ENCODE measurements at regions not wholly inside any gene's neighbourhood (a gene's known extent, or its start where the extent isn't known, plus 50 kb on each side); places are given as distances from the start of the nearest gene placed in this dataset.

GRCh38 chr5:62691946-62692345 is 113.3 kb downstream of the LRRC70 start:
- Histone ChIP-seq H3K27ac (ENCODE audit: extremely low read depth, low read depth, low read length) (no peak overlapping the region), H3K4me1 (replicated peaks in 1 of 2; ENCODE audit: control insufficient read depth in 2 of 2, insufficient read depth in 2 of 2, low read length in 2 of 2) (no peaks in the 10 kb centered on the region; a peak in 1 of 5 replicates), H3K9me3 (replicated peaks; ENCODE audit: control insufficient read depth, insufficient read depth, low read depth, low read length) (no peaks in the 10 kb centered on the region), H2AFZ (ENCODE audit: low read depth, low read length) (no peak overlapping the region), H3K9ac (ENCODE audit: insufficient read depth in 1 of 2, low read depth in 2 of 2, low read length in 2 of 2) (no peak overlapping the region), H3K4me3 (no peak overlapping the region), H3K9me1 (ENCODE audit: control insufficient read depth, insufficient read depth, low read length) (no peaks in the 10 kb centered on the region), H3K27me3 (ENCODE audit: control insufficient read depth in 2 of 2, insufficient read depth in 2 of 2, low read length in 2 of 2) (0 out of 5 replicates have a peak, but pooled peaks cover 0 to 4% of the 10 kb centered on the region in 2 experiments), H3K79me2 (ENCODE audit: control insufficient read depth, insufficient read depth, low read length) (no peaks in the 10 kb centered on the region), H3K36me3 (ENCODE audit: control insufficient read depth, insufficient read depth, low read length) (no peaks in the 10 kb centered on the region), H3K4me2 (ENCODE audit: insufficient read depth, low read length) (no peak overlapping the region), H4K20me1 (replicated peaks; ENCODE audit: control insufficient read depth, insufficient read depth, low read length) (no peaks in the 10 kb centered on the region)
- FAIRE-seq, result no peak
- ChIA-PET POLR2A (interaction anchor here (0.6 kb wide), 1 partner anchor 27 kb away, joined by 3 read pairs; no protein-coding TSS in a partner anchor), CTCF (ENCODE audit: low intra/inter-chr PET ratio) (no interaction called here)
- 0% methylated on average over 3 of the region's 3 CpGs for WGBS (ENCODE audit: insufficient coverage, low coverage, missing lambda C conversion rate)
- ATAC-seq, result no peak
- in situ Hi-C loops (cut with MboI) (no loop called here), intact Hi-C loops (cut with micrococcal nuclease) (no loop called here)
- TF ChIP-seq ETV1 (tag; conservative IDR thresholded peaks at IDR 0.05; ENCODE audit: low read depth), result no peak
- TF ChIP-seq SETDB1 (IDR thresholded peaks at IDR 0.05; ENCODE audit: low read length), result no peak
- TF ChIP-seq ETS1 (conservative IDR thresholded peaks at IDR 0.05; ENCODE audit: control insufficient read depth, low read depth, low read length), result no peak
- TF ChIP-seq ZKSCAN3 (CRISPR knock-in tag; IDR thresholded peaks at IDR 0.05), result no peak
- TF ChIP-seq ZNF740 (CRISPR knock-in tag; IDR thresholded peaks at IDR 0.05), result no peak
- TF ChIP-seq ZNF740 (tag; IDR thresholded peaks at IDR 0.05), result no peak
- TF ChIP-seq ZC3H4 (CRISPR knock-in tag; IDR thresholded peaks at IDR 0.05; ENCODE audit: borderline replicate concordance), result no peak
- no peak for TF ChIP-seq SIX5 (IDR thresholded peaks at IDR 0.05; ENCODE audit: borderline replicate concordance in 1 of 2, insufficient read depth in 1 of 2, low read depth in 1 of 2, low read length in 2 of 2)
- no peak for TF ChIP-seq DIDO1 (tag; IDR thresholded peaks at IDR 0.05; ENCODE audit: low read depth)
- no peak for TF ChIP-seq HNRNPL (IDR thresholded peaks at IDR 0.05; ENCODE audit: low read depth, low read length)
- no peak for TF ChIP-seq RFX7 (CRISPR knock-in tag; IDR thresholded peaks at IDR 0.05)
- TF ChIP-seq GMEB1 (CRISPR knock-in tag; IDR thresholded peaks at IDR 0.05), result no peak
- TF ChIP-seq KLF13 (tag; IDR thresholded peaks at IDR 0.05; ENCODE audit: borderline replicate concordance, low read depth), result no peak
- TF ChIP-seq ZNF23 (CRISPR knock-in tag; IDR thresholded peaks at IDR 0.05), result no peak
- TF ChIP-seq MED1 (CRISPR knock-in tag; IDR thresholded peaks at IDR 0.05; ENCODE audit: borderline replicate concordance), result no peak
- no peak for TF ChIP-seq HOMEZ (CRISPR knock-in tag; IDR thresholded peaks at IDR 0.05)
- TF ChIP-seq HMG20A (CRISPR knock-in tag; conservative IDR thresholded peaks at IDR 0.05), result no peak
- DNase-seq (ENCODE audit: extremely low read depth in 1 of 4, low spot score in 3 of 4), result no peak
- no TSS peak for BruUV-seq (replicated peaks)

Data from K562 (cell line).